ENCODE measurements at regions not wholly inside any gene's neighbourhood (a gene's known extent, or its start where the extent isn't known, plus 50 kb on each side); places are given as distances from the start of the nearest gene placed in this dataset.

DNA sequence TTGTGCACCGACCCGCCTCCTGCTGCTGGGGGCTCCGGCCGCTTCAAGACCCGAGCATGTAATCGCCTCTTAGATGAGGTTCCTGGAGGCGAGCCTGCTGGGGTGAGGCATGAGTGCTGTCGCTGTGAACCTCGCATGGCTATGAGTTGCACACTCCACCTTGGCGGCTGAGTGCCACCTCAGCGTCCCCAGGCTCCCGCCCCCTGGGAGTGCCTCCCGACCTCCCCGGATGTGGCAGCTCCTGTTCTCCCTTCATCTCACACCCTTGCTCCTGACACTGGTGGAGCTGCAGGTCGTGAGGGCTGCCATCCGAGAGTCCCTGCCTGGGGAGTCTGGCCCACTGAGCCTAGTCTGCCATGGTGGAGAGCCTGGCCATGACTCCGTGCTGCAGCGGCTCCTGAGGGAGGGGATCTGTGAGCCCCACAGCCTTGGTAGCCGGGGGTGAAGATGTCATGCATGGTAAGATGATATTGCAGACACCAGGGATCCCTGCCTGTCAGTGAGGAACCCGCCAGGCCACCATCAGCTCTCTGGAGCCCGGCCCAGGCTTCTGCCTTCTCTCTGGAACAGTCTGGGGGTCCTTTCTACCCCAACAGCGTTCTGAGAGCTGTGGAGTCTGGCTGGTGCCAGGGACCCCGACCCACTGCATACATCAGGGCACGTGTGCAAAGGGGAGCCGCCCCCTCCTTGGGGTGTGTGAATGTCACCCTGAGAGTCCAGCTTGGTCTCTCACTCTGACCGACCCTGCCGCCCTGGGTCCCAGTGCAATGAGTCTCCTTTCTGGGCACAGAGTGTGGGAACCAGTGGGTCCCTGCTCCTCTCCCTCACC lies 61.6 kb upstream of the HS6ST1 start (continued):
- no peak for TF ChIP-seq USF1 (CRISPR knock-in tag; IDR thresholded peaks at IDR 0.05)
- TF ChIP-seq BRCA1 (IDR thresholded peaks at IDR 0.05) = no peak
- no peak for TF ChIP-seq BRCA1 (CRISPR knock-in tag; IDR thresholded peaks at IDR 0.05)
- TF ChIP-seq MAFF (IDR thresholded peaks at IDR 0.05; ENCODE audit: low read length) = no peak
- TF ChIP-seq ZNF76 (CRISPR knock-in tag; IDR thresholded peaks at IDR 0.05; ENCODE audit: borderline replicate concordance) = no peak
- no peak for TF ChIP-seq CHD2 (IDR thresholded peaks at IDR 0.05; ENCODE audit: low read depth, low read length)
- TF ChIP-seq NRF1 (conservative IDR thresholded peaks at IDR 0.05 in 1 of 2, IDR thresholded peaks at IDR 0.05 in 1 of 2) = no peak
- TF ChIP-seq, protein P1, sequence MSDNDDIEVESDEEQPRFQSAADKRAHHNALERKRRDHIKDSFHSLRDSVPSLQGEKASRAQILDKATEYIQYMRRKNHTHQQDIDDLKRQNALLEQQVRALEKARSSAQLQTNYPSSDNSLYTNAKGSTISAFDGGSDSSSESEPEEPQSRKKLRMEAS (CRISPR knock-in tag; IDR thresholded peaks at IDR 0.05) = no peak
- no peak for TF ChIP-seq POLR2G (IDR thresholded peaks at IDR 0.05; ENCODE audit: low read depth, low read length)
- no peak for TF ChIP-seq GTF2B (IDR thresholded peaks at IDR 0.05; ENCODE audit: extremely low read depth, insufficient read length)
- no peak for TF ChIP-seq USF2 (CRISPR knock-in tag; IDR thresholded peaks at IDR 0.05)
- no peak for TF ChIP-seq TAF7 (tag; IDR thresholded peaks at IDR 0.05)
